HG02798 (cell line): ENCODE measurements at regions not wholly inside any gene's neighbourhood (a gene's known extent, or its start where the extent isn't known, plus 50 kb on each side); places are given as distances from the start of the nearest gene placed in this dataset.

ENCODE experiments used
- ATAC-seq: cut with Tn5 transposase; IDR thresholded peaks from one replicate; pipeline ENCODE4 v1.9.1; 2021; ENCODE audit warnings: mild to moderate bottlenecking; ENCODE audit not compliant: unreplicated experiment, poor library complexity

- no peak for ATAC-seq
Observed at GRCh38 chr12:30047516-30048254, 263.9 kb upstream of the TMTC1 start.

DNA sequence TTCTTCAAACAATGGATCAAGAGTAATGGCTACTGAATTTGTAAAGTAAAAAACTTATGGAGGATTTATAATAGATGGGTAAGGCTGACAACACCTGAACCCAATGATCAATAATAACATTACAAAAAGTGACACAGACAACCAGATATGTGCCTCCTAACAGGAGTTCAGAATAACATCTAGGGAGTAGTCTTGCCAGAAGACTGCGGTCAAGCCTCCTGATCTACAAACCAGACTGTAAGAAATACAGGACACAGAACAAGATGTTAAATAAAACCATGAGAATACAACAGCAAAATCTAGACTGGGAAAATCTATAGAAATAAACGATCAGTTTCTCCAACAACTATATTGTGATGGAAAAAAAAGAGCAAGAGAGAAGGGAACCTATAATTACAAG, 262.6 kb upstream of the TMTC1 start:
- ATAC-seq = no peak

- ATAC-seq = no peak
Observed at GRCh38 chr12:30045171-30045570, 261.4 kb upstream of the TMTC1 start.

- ATAC-seq = no peak
Observed at GRCh38 chr12:30044206-30044605, 260.5 kb upstream of the TMTC1 start.

DNA sequence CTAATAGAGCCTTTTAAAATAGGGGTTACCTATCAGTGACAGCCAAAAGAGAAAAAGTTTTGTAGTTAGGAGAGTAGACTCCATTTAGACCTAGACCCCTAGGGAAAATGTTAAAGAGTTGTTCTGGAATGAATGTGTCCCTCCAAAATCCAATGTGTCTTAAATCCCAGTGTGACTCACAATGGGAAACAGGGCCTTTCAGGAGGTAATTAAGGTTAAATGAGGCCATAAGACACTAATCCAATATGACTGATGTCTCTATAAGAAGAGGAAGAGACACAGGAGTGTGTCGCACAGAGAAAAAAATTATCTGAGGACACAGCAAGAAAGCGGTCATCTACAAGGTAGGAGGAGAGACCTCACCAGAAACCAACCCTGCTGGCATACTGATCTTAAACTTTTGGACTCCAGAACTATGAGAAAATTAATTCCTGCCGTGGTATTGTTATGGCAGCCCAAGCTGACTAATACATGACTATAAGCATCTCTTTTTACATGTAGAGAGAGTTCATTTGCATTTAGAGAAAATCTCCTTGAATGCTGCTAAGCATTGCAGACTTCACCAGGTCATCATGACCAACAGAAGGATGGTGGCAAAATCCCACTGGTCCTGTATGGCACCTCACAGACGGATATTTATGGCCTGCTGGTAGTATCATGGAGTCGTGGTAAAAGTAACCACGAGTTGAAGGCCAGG, 259.6 kb upstream of the TMTC1 start:
- ATAC-seq = no peak

DNA sequence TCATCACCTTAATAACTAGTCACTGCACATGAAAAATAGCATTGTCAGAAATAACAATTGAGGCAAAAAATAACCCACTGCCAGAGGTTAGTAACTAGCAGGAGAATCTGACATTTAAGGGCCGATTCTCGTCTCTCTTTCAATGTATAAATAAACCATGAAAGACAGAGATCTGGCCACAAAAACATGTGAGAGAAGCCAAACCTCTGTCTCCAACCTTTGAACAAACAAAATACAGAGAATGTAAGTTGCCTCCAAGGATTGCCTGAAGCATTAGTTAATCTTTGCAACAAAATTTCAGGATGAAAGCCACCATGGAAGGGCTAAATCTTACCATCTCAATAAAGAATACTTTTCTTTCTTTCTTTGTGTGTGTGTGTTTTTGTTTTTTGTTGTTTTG, 257.4 kb upstream of the TMTC1 start:
- ATAC-seq = no peak

- no peak for ATAC-seq
Observed at GRCh38 chr12:30030693-30031374, 247.1 kb upstream of the TMTC1 start.

- no peak for ATAC-seq
Observed at GRCh38 chr12:30026621-30027234, 243.0 kb upstream of the TMTC1 start.

- ATAC-seq = no peak
Observed at GRCh38 chr12:30025317-30025716, 241.6 kb upstream of the TMTC1 start.

DNA sequence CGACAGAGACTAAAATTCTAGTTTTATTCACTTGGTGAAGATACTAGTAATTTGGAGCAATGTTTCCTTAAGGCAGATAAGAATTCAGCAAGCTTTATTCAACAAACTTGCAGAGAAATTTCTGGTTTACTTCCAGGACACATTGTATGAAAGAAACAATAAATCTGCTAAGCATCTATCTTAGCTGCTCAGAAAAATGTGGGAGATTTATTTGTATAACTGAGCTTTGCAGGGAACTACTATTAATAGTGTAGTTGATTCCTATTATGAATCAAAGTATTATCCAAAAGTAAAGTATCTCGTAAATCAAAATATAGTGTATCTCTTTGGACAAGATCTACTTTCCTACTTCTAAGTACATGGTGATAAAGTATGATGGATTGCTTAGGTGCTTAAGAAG, 239.4 kb upstream of the TMTC1 start:
- ATAC-seq = no peak

GRCh38 chr12:30021051-30021833, 237.5 kb upstream of the TMTC1 start:
- no peak for ATAC-seq

DNA sequence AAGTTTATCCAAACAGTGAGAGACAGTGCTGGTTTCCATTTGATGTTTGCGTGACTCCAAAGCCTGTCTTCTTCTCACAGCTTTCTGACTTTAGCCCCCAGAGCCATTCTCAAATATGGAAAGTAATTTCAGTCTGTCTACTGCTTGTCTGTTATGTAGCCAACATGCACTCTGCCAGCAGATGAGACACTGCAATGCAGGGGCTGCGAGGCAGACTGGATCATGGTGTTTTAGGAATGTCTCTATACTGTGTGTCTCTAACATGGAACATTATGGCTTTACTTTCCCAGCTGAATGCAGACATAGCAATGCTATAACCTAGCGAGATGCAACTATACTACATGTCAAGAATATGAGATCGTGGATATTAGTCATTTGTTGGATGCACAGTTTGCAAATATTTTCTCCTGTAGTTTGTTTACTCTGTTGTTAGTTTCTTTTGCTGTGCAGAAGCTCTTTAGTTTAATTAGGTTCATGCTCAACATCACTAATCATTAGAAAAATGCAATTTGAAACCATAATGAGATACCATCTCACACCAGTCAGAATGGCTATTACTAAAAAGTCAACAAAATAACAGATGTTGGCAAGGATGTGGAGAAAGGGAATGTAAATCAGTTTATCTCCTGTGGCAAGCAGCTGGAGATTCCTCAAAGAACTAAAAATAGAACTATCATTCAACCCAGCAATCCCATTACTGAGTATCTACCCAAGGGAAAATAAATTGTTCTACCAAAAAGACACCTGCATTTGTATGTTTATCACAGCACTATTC, 235.8 kb upstream of the TMTC1 start:
- no peak for ATAC-seq

- ATAC-seq = no peak
Observed at GRCh38 chr12:30016540-30017055, 232.9 kb upstream of the TMTC1 start.

DNA sequence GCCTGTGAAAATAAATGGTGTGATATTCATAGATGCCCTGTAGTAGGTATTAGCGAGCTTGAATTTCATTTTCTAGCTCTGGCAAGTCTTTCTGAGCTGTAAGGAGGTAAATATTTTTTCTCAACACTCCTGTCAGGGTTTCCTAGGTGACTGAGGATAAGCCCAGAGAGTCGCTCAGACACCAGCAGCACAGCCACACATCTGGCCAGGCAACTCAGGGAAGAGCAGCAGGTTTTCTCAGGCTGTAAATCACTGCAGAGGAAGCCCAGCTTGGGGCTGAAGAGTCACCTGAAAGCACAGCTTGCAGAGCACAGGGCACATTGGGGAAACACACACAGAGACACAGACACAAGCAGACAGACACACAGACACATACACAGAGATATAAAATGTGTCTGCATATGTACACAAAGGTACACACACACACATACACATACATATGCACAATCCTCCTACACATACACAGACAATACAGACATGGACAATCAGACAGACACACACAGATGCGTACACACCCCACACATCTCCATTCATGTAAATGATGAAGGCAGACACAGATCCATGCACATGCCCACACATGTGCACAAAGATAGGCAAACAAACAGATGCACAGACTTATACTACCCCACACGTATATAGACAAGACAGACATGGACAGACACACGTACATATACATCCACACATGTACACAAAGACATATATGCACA, 232.0 kb upstream of the TMTC1 start:
- ATAC-seq = no peak

DNA sequence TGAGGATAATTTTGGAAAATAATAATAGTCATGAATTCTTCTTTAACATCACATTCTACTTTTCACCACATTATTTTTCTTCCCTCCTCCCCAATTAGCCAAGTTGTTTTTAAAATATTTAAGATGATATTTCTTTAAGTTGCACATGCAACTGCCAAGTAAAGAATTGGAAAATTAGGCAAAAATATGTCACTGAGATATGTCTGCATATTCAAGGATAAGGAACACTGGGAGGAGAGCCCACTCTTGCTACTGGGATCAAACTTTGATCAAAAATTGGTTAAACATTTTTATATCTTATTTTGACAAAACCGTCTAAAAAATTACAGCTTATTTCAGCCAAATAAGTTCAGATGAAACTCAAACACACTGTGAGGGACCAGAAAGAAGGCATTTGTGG, 231.2 kb upstream of the TMTC1 start:
- no peak for ATAC-seq

- no peak for ATAC-seq
Observed at GRCh38 chr12:30012816-30013450, 229.2 kb upstream of the TMTC1 start.

DNA sequence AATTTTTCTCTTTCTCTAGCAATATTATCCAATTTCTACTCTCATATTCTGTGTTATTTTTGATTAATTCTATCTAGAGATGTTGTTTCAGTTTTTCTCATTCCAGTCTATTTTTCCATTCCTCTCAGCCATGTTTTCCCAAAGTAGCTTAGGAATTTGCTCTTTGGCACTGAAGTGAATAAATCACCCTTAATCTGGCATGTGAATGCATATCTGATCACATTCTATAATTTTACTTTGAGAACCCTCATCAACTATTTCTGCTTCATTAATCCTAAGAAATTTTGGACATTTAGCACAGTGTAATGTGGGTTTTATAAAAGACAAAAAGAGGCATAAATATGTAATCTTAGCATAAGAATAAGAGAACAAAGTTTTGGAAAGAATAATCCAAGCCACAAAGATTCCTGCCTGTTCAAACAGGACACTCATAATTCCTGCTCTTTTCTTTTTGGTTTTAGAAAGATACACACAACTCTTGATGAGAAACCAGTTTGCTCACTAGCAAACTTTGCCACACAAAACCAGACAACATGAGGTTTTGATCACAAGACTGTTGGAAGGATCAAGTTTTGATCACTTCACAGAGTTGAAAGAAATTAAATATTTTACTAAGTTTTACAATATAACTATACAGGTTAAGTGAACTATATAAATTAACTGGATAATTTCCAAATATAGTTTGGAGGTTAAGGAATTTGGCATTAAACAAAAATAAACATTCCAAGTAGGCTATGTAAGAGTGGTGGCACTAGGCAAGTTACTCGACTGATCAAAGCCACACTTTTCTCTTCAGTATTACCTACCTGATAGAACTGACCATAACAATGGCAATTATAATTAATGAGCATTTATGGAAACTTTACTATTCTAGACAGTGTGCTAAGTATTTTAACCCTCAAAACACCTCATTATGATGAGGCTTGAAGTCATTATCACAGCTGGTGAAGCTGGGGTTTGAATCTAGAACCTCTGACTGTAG, 226.6 kb upstream of the TMTC1 start:
- no peak for ATAC-seq
